Small intestine (tissue), 7 donors: ENCODE measurements at regions not wholly inside any gene's neighbourhood (a gene's known extent, or its start where the extent isn't known, plus 50 kb on each side); places are given as distances from the start of the nearest gene placed in this dataset.

ENCODE experiments used
- DNase-seq, 2 donors: peaks; one replicate each; pipeline versions ENCODE4 v3.0.0 to v3.0.0-alpha.2; 2013
- FAIRE-seq: peaks from 2 replicates; lab custom pipeline; 2012; peaks lifted over from hg19 to GRCh38; lab: Jason Lieb, UNC
- H3K27ac ChIP-seq, 3 donors: one replicate each; pipeline ENCODE4 v1.5.1; 2013; ENCODE audit warnings: low read length in 2 of 3, mild to moderate bottlenecking in 2 of 3, control low read depth in 1 of 3, inconsistent platforms in 1 of 3, low read depth in 1 of 3, moderate library complexity in 1 of 3
- H3K27me3 ChIP-seq, 3 donors: one replicate each; pipeline ENCODE4 v1.6.1; 2013; ENCODE audit warnings: low read length in 3 of 3, inconsistent platforms in 1 of 3; ENCODE audit not compliant: control insufficient read depth in 3 of 3, insufficient read depth in 3 of 3
- H3K36me3 ChIP-seq, 3 donors: one replicate each; pipeline ENCODE4 v1.6.1; 2013; ENCODE audit warnings: low read length in 3 of 3, inconsistent platforms in 1 of 3, low read depth in 1 of 3, mild to moderate bottlenecking in 1 of 3, moderate library complexity in 1 of 3; ENCODE audit not compliant: control insufficient read depth in 3 of 3, insufficient read depth in 2 of 3
- H3K4me1 ChIP-seq, 3 donors: one replicate each; pipeline ENCODE4 v1.6.1; 2013; ENCODE audit warnings: low read length in 2 of 3, inconsistent platforms in 1 of 3, low read depth in 1 of 3, mild to moderate bottlenecking in 1 of 3, moderate library complexity in 1 of 3; ENCODE audit not compliant: control insufficient read depth in 3 of 3, insufficient read depth in 2 of 3
- H3K4me3 ChIP-seq, 3 donors: one replicate each; pipeline ENCODE4 v1.5.1; 2013; ENCODE audit warnings: low read length in 3 of 3, control low read depth in 1 of 3, inconsistent platforms in 1 of 3, low read depth in 1 of 3, mild to moderate bottlenecking in 1 of 3, moderate library complexity in 1 of 3
- H3K9me3 ChIP-seq, 2 donors: one replicate each; pipeline ENCODE4 v1.6.1; 2013; ENCODE audit warnings: low read depth in 1 of 2, low read length in 1 of 2; ENCODE audit not compliant: control insufficient read depth in 2 of 2, insufficient read depth in 1 of 2
- WGBS, 3 donors: extraction: QIAGEN DNeasy Blood & Tissue Kit; methylation state at CpG; one replicate each; pipeline ENCODE4 v1.1.7; 2013; 5-methylcytosine and 5-hydroxymethylcytosine counted together
- donor health status: healthy with polysubstance abuse.
- donor health status: control.
- donor health status: control.
- donor health status: Bipolar disorder and iron deficiency.
- donor health status: healthy.

DNA sequence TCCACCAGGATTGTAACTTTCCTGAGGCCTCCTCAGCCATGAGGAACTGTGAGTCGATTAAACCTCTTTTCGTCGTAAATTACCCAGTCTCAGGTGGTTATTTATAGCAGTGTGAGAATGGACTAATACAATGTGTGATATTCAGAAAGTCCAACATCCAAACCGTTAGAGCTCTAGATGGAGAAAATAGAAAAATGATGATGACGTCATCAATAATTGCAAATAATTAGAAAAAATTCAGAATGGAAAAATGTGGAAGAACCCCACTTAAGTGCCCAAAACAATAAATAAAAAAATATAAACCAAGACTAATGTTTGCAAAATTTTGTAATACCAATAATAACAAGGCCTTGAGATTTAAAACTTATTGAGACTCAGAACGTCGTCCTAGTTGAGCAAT is 103.0 kb upstream of the PLPPR5 start:
- no peaks in the 10 kb centered on the region for H3K36me3 ChIP-seq
- H3K27ac ChIP-seq, result no peak overlapping the region
- FAIRE-seq (no peak), DNase-seq (no peak)
- H3K4me3 ChIP-seq, result no peak overlapping the region
- WGBS, 3 donors, result 78 to 85% (median 79%) methylated on average over 7 of the region's 7 CpGs
- no peaks in the 10 kb centered on the region for H3K27me3 ChIP-seq
- no peaks in the 10 kb centered on the region for H3K4me1 ChIP-seq
- no peaks in the 10 kb centered on the region for H3K9me3 ChIP-seq

DNA sequence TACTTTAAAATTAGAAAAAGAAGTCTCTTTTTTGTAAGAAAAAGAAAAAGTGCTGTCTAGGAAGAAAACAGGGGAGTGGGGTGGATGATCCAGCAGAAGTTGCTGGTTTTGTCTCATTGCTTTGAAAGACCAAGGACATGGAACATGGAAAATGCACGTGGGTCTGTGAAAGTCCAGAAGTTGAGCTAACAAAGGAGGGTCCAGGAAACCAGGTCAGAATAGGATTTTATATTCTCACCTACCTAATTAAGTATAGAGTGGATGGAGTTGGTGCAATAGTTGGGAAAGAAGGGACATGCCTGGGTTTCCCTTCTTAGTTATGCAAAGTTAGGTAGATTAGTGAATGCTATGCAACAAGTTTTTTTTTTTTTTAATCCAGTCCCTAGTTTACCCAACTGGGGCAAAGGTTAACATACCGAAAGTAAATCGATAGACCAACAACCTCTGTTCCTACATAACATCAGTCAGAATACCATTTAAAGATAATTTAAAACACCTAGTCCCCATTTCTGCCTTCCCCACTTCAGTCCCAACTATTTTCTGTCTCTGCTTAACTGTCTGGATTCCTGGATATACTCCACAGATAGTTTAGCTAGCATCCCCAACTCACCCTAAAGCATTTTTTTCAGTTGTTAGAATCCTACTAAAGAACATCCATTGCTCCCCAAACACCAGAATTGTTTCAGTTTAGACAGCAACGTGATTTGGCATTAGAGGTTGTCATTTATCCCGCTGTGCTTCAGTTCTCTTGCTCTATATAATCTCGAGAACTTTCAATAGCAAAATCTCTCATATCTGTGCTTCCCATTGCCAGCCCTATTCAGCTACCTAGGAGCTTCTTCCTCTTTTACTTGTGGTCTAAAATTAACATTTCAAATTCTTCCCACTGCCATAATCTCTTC is 105.7 kb upstream of the PLPPR5 start:
- Histone ChIP-seq H3K27ac (no peak overlapping the region), H3K9me3 (no peaks in the 10 kb centered on the region), H3K36me3 (no peaks in the 10 kb centered on the region), H3K4me3 (no peak overlapping the region), H3K27me3 (no peaks in the 10 kb centered on the region), H3K4me1 (no peaks in the 10 kb centered on the region)
- FAIRE-seq (no peak), DNase-seq (peak in 1 of 2 donors; percentile 17)
- 36 to 59% (median 44%) methylated on average over 6 of the region's 6 CpGs for WGBS, 3 donors

DNA sequence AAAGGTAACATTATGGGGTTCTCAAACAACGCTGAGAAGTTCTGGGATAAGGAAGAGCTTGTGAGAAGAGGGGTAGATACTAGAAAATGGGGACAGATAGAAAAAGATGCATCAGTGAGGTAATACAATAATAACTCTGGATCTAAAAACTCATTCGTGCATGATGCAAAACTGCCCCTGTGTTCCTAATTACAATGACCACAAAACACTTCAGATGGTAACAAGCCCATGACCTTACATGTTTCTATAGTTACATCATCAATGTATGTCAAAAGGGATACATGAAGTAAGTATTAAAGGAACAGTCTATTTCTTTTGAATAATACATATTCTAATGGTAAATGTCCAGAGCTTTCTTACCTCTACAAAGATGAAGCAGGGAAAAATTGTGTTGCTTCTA is 110.6 kb upstream of the PLPPR5 start:
- no peaks in the 10 kb centered on the region for H3K9me3 ChIP-seq
- no peak overlapping the region for H3K27ac ChIP-seq
- no peaks in the 10 kb centered on the region for H3K36me3 ChIP-seq
- no peaks in the 10 kb centered on the region for H3K27me3 ChIP-seq
- no peak for FAIRE-seq
- no peak for DNase-seq
- WGBS, 3 donors, result 69 to 81% (median 81%) methylated on average over 2 of the region's 2 CpGs
- H3K4me1 ChIP-seq, result no peaks in the 10 kb centered on the region
- H3K4me3 ChIP-seq, result no peak overlapping the region

DNA sequence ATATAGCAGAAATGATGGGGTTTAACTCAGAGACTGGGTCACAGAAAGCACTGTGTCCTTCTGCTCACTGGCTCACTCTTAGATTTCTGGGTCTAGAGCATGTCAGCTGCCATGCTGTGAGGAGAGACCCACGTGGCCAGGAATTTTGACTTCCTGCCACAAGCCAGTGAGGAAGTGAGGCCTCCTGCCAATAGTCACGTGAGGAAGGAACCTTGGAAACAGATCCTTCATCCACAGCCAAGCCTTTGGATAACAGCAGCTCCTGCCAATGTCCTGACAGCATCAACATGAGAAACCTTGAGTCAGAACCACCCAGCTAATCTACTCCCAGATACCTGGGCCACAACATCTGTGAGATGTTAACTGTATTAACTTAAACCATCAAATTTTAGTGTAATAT is 114.5 kb upstream of the PLPPR5 start:
- 4 to 10% (median 6%) methylated on average over 2 of the region's 2 CpGs for WGBS, 3 donors
- Histone ChIP-seq H3K36me3 (no peaks in the 10 kb centered on the region), H3K27me3 (no peaks in the 10 kb centered on the region), H3K27ac (no peak overlapping the region), H3K4me1 (no peaks in the 10 kb centered on the region), H3K4me3 (no peak overlapping the region), H3K9me3 (no peaks in the 10 kb centered on the region)
- FAIRE-seq (no peak), DNase-seq (no peak)

DNA sequence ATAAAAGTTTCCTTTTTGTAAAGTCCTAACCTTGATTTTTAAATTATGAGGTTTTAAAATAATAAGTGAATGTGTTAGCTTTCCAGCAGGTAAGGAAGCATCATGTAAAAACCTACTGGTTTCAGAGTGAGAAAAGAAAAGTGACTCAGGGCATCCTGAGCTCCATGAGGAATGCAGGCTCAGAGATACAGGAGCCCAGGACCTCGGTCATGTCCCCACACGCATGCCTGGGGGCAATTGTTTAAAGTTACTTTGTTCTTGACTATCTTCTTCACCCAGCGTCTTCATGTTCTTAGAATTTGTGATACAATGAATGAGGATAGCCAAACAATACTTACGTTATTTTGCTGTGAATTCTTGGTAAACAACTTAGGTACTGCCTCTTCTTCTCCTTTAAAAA is 117.4 kb upstream of the PLPPR5 start:
- no peak for DNase-seq
- 70 to 87% (median 77%) methylated on average over 4 of the region's 4 CpGs for WGBS, 3 donors
- Histone ChIP-seq H3K9me3 (no peaks in the 10 kb centered on the region), H3K36me3 (no peaks in the 10 kb centered on the region), H3K27ac (no peak overlapping the region), H3K4me3 (no peak overlapping the region), H3K27me3 (no peaks in the 10 kb centered on the region), H3K4me1 (no peaks in the 10 kb centered on the region)
- FAIRE-seq, result no peak

DNA sequence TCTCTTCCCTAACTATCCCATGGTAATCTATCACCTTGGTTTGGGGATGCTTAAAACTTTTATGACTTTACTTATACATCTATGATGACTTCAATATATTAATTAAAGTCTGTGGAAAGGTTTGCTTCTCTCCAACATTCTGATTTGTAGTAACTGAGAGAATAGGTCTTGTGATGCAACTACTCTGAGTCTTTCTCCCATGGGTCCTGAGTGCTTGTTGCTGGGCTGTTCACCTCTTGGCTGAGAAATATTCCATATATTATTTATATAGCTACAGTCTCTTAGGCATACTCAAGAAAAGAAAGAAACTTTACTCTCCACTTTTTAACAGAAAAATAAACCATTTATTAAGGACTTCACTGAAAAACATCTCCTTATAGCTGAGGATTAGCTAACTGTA is 119.3 kb upstream of the PLPPR5 start:
- no peak overlapping the region for H3K4me3 ChIP-seq
- no peak overlapping the region for H3K27ac ChIP-seq
- H3K27me3 ChIP-seq, result no peaks in the 10 kb centered on the region
- no peaks in the 10 kb centered on the region for H3K4me1 ChIP-seq
- DNase-seq (no peak), FAIRE-seq (no peak)
- H3K9me3 ChIP-seq, result no peaks in the 10 kb centered on the region
- no peaks in the 10 kb centered on the region for H3K36me3 ChIP-seq

DNA sequence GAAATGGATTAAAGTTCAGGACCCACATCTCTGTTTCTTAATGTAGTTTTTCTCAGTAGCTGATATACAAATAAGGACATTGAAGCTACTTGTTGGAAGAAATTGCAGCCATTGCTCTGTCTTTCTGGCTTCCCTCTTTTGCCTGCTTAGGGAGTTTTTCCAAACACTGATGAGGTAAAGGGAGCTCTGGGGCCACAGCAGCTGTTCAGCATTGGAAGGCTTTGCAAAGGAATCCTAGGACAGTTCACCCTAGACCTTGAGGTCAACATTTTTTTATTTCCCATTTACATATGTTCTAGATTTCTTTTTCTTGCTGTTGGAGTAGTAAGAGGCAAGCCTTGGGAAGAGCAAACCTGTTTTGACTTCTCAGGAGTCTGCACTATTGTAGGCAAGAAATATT is 126.9 kb upstream of the PLPPR5 start:
- no peaks in the 10 kb centered on the region for H3K27me3 ChIP-seq
- H3K4me1 ChIP-seq, result no peaks in the 10 kb centered on the region
- H3K27ac ChIP-seq, result no peak overlapping the region
- H3K4me3 ChIP-seq, result no peak overlapping the region
- FAIRE-seq (no peak), DNase-seq (no peak)
- H3K36me3 ChIP-seq, result no peaks in the 10 kb centered on the region
- no peaks in the 10 kb centered on the region for H3K9me3 ChIP-seq

DNA sequence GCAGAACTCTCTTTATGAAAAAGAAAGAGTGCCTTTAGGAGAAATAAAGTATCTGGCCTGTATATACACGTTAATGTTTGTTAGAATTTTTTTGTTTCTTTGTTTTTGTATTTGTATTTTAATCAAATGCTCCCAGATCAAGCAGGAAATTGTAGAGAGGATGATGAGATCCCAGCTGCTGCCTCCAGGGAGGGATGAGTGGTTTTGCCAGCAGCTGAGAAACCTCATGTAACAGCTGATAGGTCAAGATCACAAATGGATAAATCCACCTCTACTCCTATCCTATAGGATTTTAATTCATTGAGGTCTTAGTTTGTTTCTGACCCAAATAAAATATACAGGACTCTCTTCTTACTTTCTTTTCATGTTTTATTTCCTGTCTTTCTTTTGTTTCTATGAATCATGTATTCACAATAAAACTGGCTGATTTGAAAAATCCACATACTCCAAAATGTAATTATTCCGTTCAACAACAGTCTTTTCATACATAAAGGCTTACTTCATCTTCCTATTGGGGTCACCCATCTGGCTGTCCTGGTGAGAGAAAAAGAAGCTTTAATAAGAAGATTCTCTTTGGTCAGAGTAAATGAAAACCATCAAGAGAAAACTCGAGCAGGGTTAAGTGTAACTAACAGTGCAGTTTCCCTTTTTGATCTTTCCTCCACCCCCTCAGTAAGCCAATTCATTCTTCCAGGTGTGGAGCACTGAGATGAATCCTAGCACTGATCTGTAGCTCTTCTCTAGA is 129.3 kb upstream of the PLPPR5 start:
- peaks cover 0 to 3% of the 10 kb centered on the region in 2 donors for H3K9me3 ChIP-seq
- WGBS, 3 donors, result 41 to 60% (median 46%) methylated on average over 3 of the region's 3 CpGs
- FAIRE-seq (no peak), DNase-seq (no peak)
- no peak overlapping the region for H3K27ac ChIP-seq
- H3K4me1 ChIP-seq, result no peaks in the 10 kb centered on the region
- H3K36me3 ChIP-seq, result no peaks in the 10 kb centered on the region
- H3K4me3 ChIP-seq, result no peak overlapping the region
- H3K27me3 ChIP-seq, result no peaks in the 10 kb centered on the region
